GM18868 (cell line): ENCODE measurements at regions not wholly inside any gene's neighbourhood (a gene's known extent, or its start where the extent isn't known, plus 50 kb on each side); places are given as distances from the start of the nearest gene placed in this dataset.
"Not testable (repeated sequence)": the region's sequence is repeated elsewhere in the genome, so short reads cannot be mapped to it uniquely, and the experiment has no call there.

Source experiments
- ATAC-seq: cut with Tn5 transposase; IDR thresholded peaks from one replicate; pipeline ENCODE4 v1.9.1; 2021; ENCODE audit warnings: mild to moderate bottlenecking, moderate library complexity; ENCODE audit not compliant: unreplicated experiment

- ATAC-seq: no peak
Measured at GRCh38 chr3:34102288-34102687, 303.9 kb downstream of the PDCD6IP start.

DNA sequence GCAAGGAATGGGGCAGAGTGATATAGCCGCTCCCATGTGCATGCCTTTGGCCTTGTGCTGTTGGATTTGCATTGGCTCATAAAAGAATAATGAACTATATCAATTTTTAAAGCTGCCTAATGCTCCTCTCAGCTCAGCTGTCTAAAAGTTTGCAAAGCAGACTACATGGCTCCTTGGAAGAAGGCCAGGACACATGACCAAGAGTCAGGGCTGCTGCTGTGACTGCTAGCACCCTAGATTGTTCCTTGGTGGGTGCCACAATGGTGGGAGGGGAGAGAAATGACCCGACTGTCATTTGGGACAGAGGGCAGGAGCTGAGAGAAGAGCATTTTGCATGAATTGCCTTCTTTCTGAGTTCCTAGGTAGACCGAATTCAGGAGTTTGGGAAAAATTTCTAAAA, 307.9 kb downstream of the PDCD6IP start:
- no peak for ATAC-seq

GRCh38 chr3:34106879-34107278, 308.4 kb downstream of the PDCD6IP start:
- peak; percentile 45 for ATAC-seq

DNA sequence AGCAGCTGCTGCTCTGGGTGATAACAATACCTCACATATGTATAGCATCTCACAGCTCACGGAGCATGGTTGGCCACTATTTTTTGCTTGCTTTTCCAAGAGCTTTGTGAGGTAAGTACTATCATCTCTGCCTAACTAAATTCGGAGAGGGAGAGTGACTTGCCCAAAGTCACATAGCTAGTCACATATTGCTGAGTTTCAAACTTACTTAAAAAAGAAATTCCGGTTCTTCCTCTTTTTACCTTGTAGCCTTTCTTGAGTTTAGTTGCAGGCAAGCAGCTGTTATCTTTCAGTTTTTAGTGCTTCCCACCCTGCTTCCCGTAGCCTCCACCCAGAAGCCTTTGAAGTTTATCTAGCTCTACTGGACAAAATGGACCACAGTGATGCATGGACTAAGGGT, 309.2 kb downstream of the PDCD6IP start:
- peak; percentile 58 for ATAC-seq

- ATAC-seq: no peak
Measured at GRCh38 chr3:34109021-34109420, 310.6 kb downstream of the PDCD6IP start.

DNA sequence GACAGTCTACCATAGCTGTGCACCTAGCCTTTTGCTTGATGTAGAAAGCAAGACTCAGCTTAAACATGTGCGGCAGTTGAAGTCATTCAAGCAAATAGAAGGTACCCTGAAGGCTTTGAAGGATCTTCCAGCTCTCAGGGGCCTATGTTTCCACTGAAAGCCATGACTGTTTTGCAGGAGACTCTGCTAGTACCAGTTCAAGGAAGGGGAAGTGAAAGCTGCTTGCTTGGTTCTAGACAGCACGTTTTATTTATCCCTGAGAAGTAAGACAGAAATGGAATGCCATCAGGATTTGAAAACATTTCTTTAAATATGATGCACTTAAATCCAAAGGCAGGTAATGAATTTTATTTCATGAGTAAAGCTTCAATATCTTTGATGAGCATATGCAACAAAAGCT, 311.4 kb downstream of the PDCD6IP start:
- peak; percentile 53 for ATAC-seq

DNA sequence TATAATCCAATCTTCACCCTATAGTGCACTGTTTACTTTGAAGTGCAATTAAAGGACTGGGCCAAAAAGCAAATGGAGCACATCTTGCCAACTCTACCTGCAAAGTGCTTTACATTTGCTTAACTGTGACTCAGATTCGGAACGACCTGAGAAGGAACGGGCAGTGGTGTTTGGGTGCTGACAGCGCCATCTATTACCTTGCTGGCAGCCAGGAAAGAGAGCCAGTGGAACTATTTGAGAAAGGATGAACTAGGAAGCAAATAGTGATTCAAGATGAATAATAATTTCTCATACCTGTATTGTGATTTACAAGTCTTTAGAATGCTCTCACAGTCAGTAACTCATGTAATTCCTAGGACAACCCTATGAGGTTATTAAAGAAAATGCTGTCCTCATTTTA, 312.9 kb downstream of the PDCD6IP start:
- ATAC-seq: no peak

GRCh38 chr3:34112261-34112660, 313.8 kb downstream of the PDCD6IP start:
- not testable (repeated sequence) for ATAC-seq

DNA sequence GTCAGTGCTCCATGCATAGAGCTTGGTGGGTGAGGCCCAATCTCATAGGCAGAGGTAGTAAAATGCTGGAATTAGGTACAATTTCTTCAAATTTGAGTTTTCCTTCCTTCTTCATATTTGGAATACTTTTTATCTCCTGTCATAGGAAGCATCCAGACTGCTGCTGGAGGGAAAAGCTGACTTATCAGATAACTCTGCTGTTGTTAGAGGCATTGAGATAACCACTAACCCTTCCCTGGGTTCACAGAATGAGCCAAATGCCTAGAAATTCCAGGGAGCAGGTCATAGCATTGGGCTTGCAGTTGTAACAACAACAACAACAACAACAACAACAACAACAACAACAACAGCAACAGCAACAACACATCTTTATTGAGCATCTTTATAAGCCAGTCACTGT, 332.7 kb downstream of the PDCD6IP start:
- no peak for ATAC-seq

DNA sequence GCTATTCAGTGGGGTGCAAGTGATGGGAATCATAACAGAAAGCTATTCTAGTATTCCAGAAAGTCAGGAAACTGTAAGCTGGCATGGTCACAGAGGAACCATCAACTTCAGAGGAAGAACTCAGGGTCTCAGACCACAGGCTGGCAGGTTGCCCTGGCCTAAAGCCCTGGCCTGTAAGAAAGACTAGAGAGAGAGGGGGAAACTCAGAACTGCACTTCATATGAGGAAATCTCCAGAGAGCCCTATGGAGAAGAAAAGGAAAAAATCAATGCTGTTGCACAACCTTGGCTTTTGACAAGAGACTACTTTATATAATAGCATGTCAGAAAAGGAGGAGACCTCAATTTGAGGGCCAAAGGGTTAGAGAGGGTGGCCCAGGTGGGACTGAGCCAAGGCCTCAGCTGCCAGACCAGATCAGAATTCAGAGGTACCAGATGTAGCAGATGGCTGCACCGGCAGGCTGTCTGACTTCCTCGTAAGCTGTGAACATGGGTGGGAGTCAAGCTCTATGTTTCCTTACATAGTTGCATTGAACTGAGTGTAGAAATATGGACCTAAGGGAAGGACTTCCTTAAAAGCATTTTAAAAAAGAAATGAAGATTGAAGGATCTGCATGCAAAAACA, 333.8 kb downstream of the PDCD6IP start:
- no peak for ATAC-seq

DNA sequence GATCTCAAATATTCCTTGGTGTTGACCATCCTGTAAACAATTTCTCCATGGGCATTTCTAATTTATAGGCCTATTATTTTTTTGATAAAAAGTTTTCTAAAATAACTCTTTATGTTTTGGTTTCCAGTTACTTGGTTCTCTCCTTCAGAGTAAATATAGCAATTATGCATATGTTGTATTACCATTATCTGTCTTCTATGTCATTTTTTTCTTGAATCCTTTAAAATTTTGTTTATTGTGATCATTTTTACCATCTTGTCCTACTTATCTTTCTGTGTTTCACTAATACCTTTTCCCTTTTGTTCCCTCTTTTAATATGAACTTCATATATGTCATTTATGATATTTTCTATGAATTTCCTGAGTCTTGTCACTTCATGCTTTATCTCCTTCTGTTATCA, 341.1 kb downstream of the PDCD6IP start:
- ATAC-seq: no peak

DNA sequence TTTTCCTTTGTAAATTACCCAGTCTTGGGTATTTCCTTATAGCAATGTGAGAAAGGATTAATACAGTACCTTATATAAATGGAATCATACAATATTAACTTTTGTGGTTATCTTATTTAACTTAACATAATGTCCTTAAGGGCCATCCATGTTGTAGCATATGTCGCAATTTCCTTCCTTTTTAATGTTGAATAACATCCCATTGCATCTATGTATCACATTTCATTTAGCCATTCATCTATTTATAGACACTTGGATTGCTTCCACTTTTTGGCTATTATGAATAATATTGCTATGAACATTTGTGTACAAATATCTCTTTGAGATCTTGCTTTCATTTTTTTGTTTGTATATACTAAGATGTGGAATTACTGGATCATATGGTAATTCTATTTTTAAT, 342.2 kb downstream of the PDCD6IP start:
- ATAC-seq: no peak

GRCh38 chr3:34141841-34142337, 343.5 kb downstream of the PDCD6IP start:
- no peak for ATAC-seq

DNA sequence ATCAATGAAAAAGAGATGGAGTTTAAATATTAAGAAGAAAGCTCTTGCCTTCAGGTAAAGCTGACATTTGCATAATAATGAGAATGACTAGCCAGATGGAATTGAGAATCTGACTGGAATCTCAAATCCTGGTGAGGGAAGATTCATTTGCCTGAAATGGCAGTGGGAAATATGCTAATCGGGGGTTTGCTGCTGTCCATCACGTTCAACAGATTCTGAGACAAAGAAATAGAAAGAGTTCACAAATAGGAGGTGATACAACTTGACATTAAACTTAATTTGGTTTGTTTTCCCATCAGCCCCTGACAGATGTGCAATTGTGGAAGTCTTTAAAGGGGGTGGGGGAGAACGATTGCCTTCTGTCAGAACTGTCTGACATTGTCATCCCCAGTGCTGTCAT, 347.4 kb downstream of the PDCD6IP start:
- no peak for ATAC-seq

DNA sequence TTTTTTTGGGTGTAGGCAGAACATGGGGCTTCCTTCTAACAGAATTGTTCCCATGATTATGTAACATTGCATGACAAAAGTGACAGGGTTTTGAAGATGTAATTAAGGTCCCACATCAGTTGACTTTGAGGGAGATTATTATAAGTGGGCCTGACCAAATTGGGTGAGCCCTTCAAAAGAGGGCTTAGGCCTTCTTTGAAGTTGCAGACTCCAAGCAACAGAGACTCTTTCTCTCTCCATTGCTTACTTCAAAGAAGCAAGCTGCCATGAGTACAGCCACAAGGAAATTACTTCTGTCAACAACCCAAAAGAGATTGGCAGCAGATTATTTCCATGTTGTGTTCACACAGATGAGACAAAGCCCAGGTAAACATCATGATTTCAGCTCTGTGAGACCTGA, 348.2 kb downstream of the PDCD6IP start:
- ATAC-seq: no peak

- peak; percentile 57 for ATAC-seq
Measured at GRCh38 chr3:34150992-34151391, 352.6 kb downstream of the PDCD6IP start.

GRCh38 chr3:34152656-34153055, 354.2 kb downstream of the PDCD6IP start:
- ATAC-seq: no peak

DNA sequence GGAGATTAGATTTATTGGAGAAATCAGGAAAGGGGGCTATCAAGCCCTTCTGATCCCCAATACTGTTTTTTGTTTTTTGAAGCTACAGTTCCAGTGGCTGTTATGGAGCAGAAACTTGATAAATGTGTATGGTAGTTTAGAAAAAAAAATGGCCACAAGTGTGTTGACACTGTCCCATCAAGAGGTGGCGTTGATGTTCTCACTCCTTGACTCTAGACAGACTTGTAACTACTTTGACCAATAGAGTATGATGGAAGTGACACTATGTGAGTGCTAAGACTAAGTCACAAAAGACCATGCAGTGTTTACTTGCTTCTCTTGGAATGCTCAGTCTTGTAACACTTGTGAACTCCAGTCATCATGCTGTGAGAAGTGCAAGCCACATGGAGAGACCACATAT, 356.7 kb downstream of the PDCD6IP start:
- ATAC-seq: no peak

DNA sequence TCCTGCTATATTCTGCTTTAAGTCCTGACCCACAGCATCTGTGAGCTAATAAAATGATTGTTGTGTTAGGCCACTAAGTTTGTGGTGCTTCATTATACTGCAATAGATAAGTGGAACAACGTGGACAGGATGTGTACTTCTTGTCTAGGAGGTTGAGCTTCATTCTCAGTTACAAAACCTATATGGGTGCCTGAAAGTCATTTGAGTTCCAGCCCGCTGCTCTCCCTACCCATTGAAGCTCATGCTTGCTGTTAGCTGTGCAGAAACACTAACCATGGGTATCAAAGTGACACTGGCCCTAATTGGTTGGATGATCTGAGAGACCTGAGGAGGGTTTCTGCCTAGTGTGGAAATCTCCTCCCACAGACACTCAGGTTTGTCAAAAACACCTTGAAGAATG, 357.2 kb downstream of the PDCD6IP start:
- peak; percentile 67 for ATAC-seq

- no peak for ATAC-seq
Measured at GRCh38 chr3:34157491-34157890, 359.1 kb downstream of the PDCD6IP start.

DNA sequence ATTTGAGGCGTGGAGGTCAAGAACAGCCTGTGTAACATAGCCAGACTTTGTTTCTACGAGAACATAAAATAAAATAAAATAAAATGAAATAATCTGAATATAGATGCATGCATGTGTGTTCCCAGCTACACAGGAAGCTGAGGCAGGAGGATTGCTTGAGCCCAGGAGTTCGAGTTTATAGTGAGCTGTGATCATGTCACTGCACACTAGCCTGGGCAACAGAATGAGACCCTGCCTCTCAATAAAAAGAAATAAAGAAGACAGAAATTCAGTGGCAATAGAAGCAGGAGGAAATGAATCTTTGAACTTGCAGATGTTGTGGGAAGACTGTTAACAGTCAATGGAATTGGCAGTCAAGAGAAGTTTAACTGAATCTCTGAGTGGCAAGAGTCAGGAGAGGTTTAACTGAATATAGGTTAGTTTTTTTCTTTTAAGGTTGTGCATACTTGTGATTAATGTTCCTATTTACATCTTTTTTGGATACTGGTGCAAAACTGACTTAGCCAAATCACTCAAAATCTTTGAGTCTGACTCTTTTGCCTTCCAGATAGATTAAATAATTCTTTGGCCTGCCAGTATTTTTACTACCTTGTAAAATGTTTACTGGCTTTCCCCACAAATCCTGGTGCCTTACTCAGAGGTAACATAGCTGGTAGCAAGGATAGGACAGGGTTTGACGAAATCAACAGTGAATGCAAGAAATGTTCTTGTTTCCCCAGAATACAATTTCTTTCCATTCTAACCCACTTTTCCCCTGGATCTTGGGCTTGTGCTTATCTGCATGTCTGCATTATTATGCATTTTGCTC, 361.4 kb downstream of the PDCD6IP start:
- ATAC-seq: no peak

GRCh38 chr3:34169636-34170035, 371.2 kb downstream of the PDCD6IP start:
- not testable (repeated sequence) for ATAC-seq
